Renal cortex interstitium (tissue), 11 donors: ENCODE measurements at regions not wholly inside any gene's neighbourhood (a gene's known extent, or its start where the extent isn't known, plus 50 kb on each side); places are given as distances from the start of the nearest gene placed in this dataset.
"Not testable (repeated sequence)": the region's sequence is repeated elsewhere in the genome, so short reads cannot be mapped to it uniquely, and the experiment has no call there.

Experiments used
- DNase-seq, 11 donors: peaks; one replicate each; pipeline ENCODE4 v3.0.0-alpha.2; 2013; ENCODE audit warnings: low read depth in 9 of 11, low spot score in 4 of 11; ENCODE audit errors: extremely low read depth in 1 of 11

DNA sequence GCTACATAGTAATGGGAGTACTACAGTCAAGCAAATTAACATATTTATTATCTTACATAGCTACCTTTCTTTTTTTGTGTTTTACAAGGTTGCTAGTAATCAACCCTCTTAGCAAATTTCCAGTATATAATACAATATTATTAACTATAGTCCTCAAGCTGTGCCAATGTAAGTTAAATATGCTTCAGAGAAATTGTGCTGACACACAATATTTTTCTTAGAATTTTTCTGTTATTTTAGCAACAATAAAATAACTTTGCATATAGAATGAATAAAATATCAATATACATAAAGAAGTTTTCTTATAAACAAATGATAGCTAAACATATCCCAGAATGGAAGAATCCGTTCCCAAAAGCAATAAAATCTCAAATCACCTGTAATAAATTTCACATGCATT is 1605.1 kb downstream of the REEP3 start:
- DNase-seq = no peak

GRCh38 chr10:65128277-65128676 is 1607.1 kb downstream of the REEP3 start:
- no peak for DNase-seq

DNA sequence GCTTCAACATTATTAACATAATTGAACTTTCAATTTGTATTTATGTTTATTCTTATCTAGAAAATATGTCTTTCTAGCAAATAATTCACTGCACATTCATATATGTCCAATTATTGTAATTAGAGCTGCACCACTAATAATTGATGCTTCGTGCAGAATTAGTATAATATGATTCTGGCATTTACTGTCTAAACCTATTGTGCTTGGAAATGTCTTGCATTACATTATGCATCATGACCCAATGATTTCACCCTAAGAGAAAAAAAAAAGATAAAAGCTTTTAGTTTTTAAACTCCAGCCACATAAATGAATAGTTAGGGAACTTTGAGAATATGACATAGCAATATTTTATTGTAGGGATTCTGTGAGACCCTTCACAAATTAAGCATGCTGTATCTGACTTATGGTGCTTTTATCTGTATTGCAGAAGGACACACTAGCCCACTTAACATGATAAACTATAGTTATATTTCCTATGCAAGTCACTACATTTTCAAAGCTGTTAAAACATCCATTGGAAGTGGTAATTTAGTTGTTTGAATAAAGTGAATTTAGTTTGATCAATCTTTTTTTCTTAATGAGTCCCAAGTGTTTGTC is 1609.1 kb downstream of the REEP3 start:
- DNase-seq = no peak

DNA sequence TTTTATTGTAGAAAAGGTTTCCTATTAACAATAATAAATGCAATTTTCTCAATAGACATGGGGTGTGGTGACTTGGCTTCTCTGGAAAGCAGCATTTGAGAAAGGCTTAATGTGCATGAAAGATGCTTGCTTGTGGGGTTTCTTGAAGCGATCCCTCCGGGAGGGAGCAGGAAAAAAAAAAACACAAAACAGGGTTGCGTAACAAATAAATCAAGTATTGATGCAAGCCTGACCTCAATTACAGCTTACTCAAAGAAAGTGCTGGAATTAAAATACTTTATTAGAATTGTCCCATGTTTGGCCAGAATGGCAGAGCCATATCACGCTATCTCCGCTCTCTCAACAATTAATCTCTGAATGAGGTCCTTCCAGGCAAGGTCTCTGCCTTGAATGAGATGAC is 1612.5 kb downstream of the REEP3 start:
- DNase-seq = no peak

DNA sequence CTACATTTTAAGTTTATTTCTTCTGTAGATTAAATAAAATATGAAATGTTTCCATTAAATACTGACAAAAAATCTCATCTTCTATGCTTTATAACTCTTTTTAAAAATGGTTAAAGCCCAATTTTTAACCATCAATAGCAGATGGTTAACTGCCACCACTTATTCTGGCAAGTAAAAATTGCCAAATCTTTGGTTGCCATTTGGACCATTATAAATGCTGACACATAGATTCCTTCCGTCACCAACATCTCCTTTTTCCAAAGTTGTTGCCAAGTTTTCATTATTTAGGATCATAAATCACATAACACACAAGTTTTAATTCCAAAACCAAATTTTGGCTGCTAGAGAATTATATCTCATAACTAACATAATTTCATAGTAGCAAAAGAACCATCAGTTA is 1614.3 kb downstream of the REEP3 start:
- no peak for DNase-seq

DNA sequence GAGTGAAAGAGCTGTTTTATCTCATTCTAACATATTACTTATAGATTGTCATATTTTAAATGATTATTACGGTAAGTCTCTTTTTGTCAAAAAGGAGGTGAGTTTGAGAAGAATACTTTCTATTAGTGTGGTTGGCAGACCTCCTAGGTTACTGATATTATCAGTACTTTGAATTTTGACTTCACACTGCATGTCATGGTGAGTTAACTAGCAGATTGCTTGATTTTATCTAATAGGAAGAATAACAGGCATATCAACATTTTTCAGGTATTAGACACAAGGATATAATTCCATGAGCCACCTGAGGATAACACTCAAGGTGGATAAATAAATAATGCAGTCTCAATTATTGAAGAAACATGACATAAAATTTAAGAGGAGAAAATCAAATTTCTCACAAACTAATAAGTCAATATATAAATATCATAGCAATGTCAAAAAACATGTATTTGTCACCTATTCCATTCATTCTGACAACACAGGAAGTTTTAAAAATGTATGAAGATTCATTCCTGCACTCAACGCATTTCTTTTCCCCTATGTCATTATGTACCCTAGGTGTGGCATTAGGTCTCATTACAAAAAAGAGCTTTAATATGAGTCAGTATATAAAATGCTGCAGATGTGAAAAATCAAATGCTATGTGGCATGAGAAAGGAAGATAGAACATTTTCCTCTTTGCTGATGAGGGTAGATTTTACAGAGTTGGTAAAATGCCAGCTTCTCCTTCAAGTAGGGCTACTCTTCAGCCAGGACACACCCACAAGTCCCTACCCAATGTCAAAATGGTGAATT is 1621.6 kb downstream of the REEP3 start:
- DNase-seq = no peak

DNA sequence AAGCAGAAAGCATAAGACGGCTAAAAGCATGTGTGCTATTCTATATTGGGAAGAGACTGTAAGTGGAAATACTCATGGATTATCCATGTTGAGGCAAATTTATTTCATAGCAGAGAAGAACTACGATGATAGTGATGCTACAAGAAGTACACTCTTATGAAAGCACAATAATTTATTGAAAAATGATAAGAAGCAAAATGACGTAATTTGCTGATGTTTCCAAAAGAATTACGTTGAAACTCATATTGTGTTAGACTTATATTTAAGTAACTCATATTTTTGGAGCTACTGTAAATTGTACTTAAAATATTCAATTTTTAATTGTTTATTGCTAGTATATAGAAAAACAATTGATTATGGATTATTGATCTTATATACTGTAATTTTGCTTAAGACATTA is 1622.5 kb downstream of the REEP3 start:
- no peak for DNase-seq

- DNase-seq = no peak
These were observed 1628.7 kb downstream of the REEP3 start for GRCh38 chr10:65149878-65150277.

GRCh38 chr10:65166272-65166671 is 1645.1 kb downstream of the REEP3 start:
- DNase-seq = no peak

- DNase-seq = no peak
These were observed 1651.0 kb downstream of the REEP3 start for GRCh38 chr10:65172249-65172648.

GRCh38 chr10:65176994-65177393 is 1655.8 kb downstream of the REEP3 start:
- DNase-seq = no peak

- no peak for DNase-seq
These were observed 1662.0 kb downstream of the REEP3 start for GRCh38 chr10:65183236-65183635.

GRCh38 chr10:65186668-65187067 is 1665.5 kb downstream of the REEP3 start:
- DNase-seq = not testable (repeated sequence)

DNA sequence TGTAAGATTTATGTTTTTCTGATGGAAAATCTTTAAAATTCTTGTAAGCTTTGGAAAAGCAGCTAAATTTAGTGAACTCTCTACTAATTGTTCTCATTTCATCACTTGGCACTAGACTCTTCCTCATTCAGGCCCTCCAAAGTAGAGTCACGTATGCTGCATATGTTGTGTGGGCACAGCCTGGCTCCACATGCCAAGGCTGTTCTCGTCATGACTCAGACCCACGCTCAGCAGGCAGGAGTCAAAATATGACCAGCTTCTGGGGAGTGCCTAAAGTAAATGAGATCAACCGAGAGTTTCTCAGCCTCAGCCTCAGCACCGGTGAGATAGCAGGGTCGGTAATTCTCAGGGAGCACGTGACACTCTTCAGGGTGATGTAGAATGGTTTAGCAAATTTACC is 1672.9 kb downstream of the REEP3 start:
- no peak for DNase-seq

GRCh38 chr10:65194555-65194954 is 1673.4 kb downstream of the REEP3 start:
- DNase-seq = no peak

GRCh38 chr10:65196111-65196510 is 1674.9 kb downstream of the REEP3 start:
- DNase-seq = no peak

DNA sequence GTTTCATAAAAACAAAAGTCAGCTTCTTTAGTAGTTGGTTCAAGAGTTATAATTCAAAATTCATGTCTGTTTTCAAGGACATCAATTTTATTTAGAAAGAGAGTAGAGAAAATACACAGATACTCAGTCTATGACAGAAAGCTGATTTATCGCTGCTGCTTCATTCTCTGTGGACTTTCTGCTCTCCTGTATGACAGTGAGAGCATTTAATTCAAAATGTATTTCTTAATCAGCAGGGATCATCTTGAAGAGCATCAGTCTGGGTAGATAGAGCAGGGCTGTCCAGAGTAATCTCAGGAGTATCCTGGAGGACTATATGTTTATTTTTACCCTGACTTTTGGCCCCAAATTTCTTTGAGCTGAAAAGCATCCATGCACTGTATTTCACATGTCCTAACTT is 1676.7 kb downstream of the REEP3 start:
- no peak for DNase-seq

DNA sequence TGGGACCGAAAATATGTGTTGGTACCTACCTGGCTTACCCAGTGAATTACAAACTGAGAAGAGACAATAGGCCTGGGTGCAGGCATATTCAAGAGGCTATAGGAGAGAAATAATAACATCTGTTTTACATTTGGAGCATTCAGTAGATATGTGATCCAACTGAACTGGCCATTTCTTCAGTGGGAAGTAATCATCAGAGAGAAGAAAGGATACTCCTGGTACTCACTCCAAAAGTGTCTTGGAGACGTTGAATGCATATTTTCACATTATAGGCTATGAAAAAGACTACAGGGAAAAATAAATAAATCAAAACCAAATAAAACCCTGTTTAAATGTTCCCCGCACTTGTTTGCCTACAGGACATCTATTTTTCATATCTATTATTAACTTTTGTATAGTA is 1680.3 kb downstream of the REEP3 start:
- no peak for DNase-seq

- DNase-seq = no peak
These were observed 1683.8 kb downstream of the REEP3 start for GRCh38 chr10:65204999-65205398.

DNA sequence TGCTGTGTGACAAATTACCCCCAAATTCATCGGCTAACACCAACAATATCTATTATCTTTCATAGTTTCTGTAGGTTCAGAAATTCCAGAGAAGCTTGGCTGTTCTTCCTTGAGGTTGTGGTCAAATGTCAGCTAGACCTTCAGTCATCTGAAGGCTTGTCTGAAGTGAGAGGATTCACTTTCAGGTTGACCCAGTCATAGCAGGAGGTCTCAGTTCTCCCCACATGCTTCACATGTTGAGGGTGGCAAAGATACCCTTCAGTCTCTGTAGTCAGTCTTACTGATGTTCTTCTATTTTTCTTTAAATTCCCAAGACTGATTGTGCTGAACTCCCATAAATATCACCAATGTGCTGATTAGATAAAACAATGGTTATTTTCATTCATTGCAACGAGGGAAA is 1692.0 kb downstream of the REEP3 start:
- no peak for DNase-seq

GRCh38 chr10:65219444-65219843 is 1698.2 kb downstream of the REEP3 start:
- no peak for DNase-seq
